K562 (cell line): ENCODE measurements at regions not wholly inside any gene's neighbourhood (a gene's known extent, or its start where the extent isn't known, plus 50 kb on each side); places are given as distances from the start of the nearest gene placed in this dataset.

ENCODE experiments used
- ATAC-seq: fragments of 200-7000 bp; cut with Tn5 transposase; 3 replicates; pipeline ENCODE4 v1.9.1; 2020; ENCODE audit warnings: moderate library complexity
- BruUV-seq: library from RNA; stranded (reverse); fragments of 400-500 nt; replicated peaks from 2 replicates; lab custom pipeline; 2021; lab: Mats Ljungman, UMichigan
- CTCF ChIA-PET: fragments of 300-600 bp; formaldehyde crosslinking; extraction: SDS; loops from one replicate; lab custom pipeline; 2021; ENCODE audit warnings: low intra/inter-chr PET ratio; lab: Yijun Ruan, JAX
- POLR2A ChIA-PET: fragments of 300-600, 350-650 bp; sonication (Branson Sonifier 250); formaldehyde crosslinking; extraction: SDS; loops from one replicate; lab custom pipeline; 2021; ENCODE audit warnings: antibody characterized with exemption, inconsistent platforms; lab: Yijun Ruan, JAX
- DNase-seq, 4 experiments: peaks; one replicate each; pipeline versions ENCODE4 v3.0.0 to v3.0.0-alpha.2; 2011 to 2018; ENCODE audit warnings: low spot score in 3 of 4, mixed read lengths in 3 of 4; ENCODE audit errors: extremely low read depth in 1 of 4
- FAIRE-seq: peaks from 2 replicates; lab custom pipeline; 2011; peaks lifted over from hg19 to GRCh38; lab: Jason Lieb, UNC
- H2AFZ ChIP-seq: 2 replicates; pipeline ENCODE4 v1.6.0; 2011; ENCODE audit warnings: low read depth, low read length, control low read depth, inconsistent platforms
- H3K27ac ChIP-seq: fragments of 200-600 bp; 3 replicates; pipeline ENCODE4 v1.8.0; 2011; ENCODE audit warnings: low read depth, mild to moderate bottlenecking, control low read depth, inconsistent platforms, low read length, moderate library complexity, mixed read lengths; ENCODE audit errors: extremely low read depth
- H3K27me3 ChIP-seq, 2 experiments: fragments of 300-600 bp in 1 of 2; 2 replicates in 1 of 2; 3 replicates in 1 of 2; pipeline versions ENCODE4 v1.6.0 to v1.8.0; 2011; ENCODE audit warnings: inconsistent platforms in 2 of 2, low read length in 2 of 2, mild to moderate bottlenecking in 1 of 2, mixed read lengths in 1 of 2, moderate library complexity in 1 of 2; ENCODE audit not compliant: control insufficient read depth in 2 of 2, insufficient read depth in 2 of 2
- H3K36me3 ChIP-seq: fragments of 300-600 bp; 3 replicates; pipeline ENCODE4 v1.8.0; 2011; ENCODE audit warnings: mild to moderate bottlenecking, low read length, inconsistent platforms; ENCODE audit not compliant: control insufficient read depth, insufficient read depth
- H3K4me1 ChIP-seq, 2 experiments: fragments of 200-600 bp in 1 of 2; replicated peaks in 1 of 2; 2 replicates in 1 of 2; 3 replicates in 1 of 2; pipeline versions ENCODE4 v1.5.1 to v1.8.0; 2011; ENCODE audit warnings: inconsistent platforms in 2 of 2, low read length in 2 of 2, mild to moderate bottlenecking in 1 of 2, mixed read lengths in 1 of 2, moderate library complexity in 1 of 2; ENCODE audit not compliant: control insufficient read depth in 2 of 2, insufficient read depth in 2 of 2
- H3K4me2 ChIP-seq: 2 replicates; pipeline ENCODE4 v1.6.1; 2011; ENCODE audit warnings: low read length, control low read depth, inconsistent platforms, mixed read lengths; ENCODE audit not compliant: insufficient read depth
- H3K4me3 ChIP-seq: fragments of 200-600 bp; sonication (generic), shearing (Covaris generic); 2 replicates; pipeline ENCODE4 v1.5.1; 2016; ENCODE audit warnings: control low read depth, inconsistent platforms
- H3K79me2 ChIP-seq: fragments of 200-600 bp; 3 replicates; pipeline ENCODE4 v1.8.0; 2011; ENCODE audit warnings: low read length, inconsistent platforms; ENCODE audit not compliant: control insufficient read depth, insufficient read depth
- H3K9ac ChIP-seq, 2 experiments: 2 replicates each; pipeline versions ENCODE4 v1.6.0 to v1.6.1; 2011; ENCODE audit warnings: low read depth in 2 of 2, low read length in 2 of 2, control low read depth in 1 of 2, inconsistent platforms in 1 of 2, mild to moderate bottlenecking in 1 of 2, mixed read lengths in 1 of 2; ENCODE audit not compliant: insufficient read depth in 1 of 2
- H3K9me1 ChIP-seq: one replicate; pipeline ENCODE4 v1.6.0; 2011; ENCODE audit warnings: inconsistent platforms, mild to moderate bottlenecking, low read length, moderate library complexity; ENCODE audit not compliant: control insufficient read depth, insufficient read depth
- H3K9me3 ChIP-seq: replicated peaks from 2 replicates; pipeline ENCODE4 v1.5.1; 2011; ENCODE audit warnings: low read depth, low read length, inconsistent platforms; ENCODE audit not compliant: control insufficient read depth, insufficient read depth
- H4K20me1 ChIP-seq: replicated peaks from 2 replicates; pipeline ENCODE4 v1.6.1; 2011; ENCODE audit warnings: low read length, inconsistent platforms, mixed read lengths; ENCODE audit not compliant: control insufficient read depth, insufficient read depth
- BRF2 ChIP-seq: IDR thresholded peaks from 3 replicates; pipeline ENCODE4 v1.6.1; 2011; ENCODE audit warnings: borderline replicate concordance, mild to moderate bottlenecking; ENCODE audit not compliant: insufficient read length, insufficient read depth
- GMEB1 ChIP-seq: fragments of 250-450 bp; sonication (Bioruptor Pico); IDR thresholded peaks from 2 replicates; pipeline ENCODE4 v1.4.0; 2020; ENCODE audit warnings: mild to moderate bottlenecking
- ID3 ChIP-seq, 2 experiments: fragments of 250-450 bp in 1 of 2; fragments of 450-650 bp in 1 of 2; sonication (Bioruptor Pico) in 1 of 2; IDR thresholded peaks; 2 replicates each; pipeline versions ENCODE4 v1.6.1 to v1.8.0; 2016 to 2021; ENCODE audit warnings: mild to moderate bottlenecking in 2 of 2, moderate library complexity in 2 of 2, missing compliant biosample characterization in 1 of 2, missing genetic modification characterization in 1 of 2
- IRF1 ChIP-seq: sonication (generic); formaldehyde crosslinking; IDR thresholded peaks from 2 replicates; pipeline ENCODE4 v1.8.0; 2022; ENCODE audit warnings: missing genetic modification reagents, mild to moderate bottlenecking, borderline replicate concordance
- MTF1 ChIP-seq: fragments of 250-450 bp; sonication (Bioruptor Pico); IDR thresholded peaks from 2 replicates; pipeline ENCODE4 v1.9.0; 2021; ENCODE audit warnings: moderate library complexity, mild to moderate bottlenecking, inconsistent platforms, borderline replicate concordance
- POLR2G ChIP-seq: fragments of 200-400 bp; formaldehyde crosslinking; IDR thresholded peaks from 2 replicates; pipeline ENCODE4 v1.6.1; 2017; ENCODE audit warnings: low read depth, mild to moderate bottlenecking, antibody characterized with exemption, low read length, moderate library complexity
- RBM14 ChIP-seq: fragments of 200-400 bp; formaldehyde crosslinking; IDR thresholded peaks from 2 replicates; pipeline ENCODE4 v1.6.1; 2018; ENCODE audit warnings: low read depth, mild to moderate bottlenecking, low read length, moderate library complexity, borderline replicate concordance; ENCODE audit not compliant: insufficient read depth
- TCF7L2 ChIP-seq: fragments of 150-350 bp; IDR thresholded peaks from 2 replicates; pipeline ENCODE4 v1.6.1; 2016; ENCODE audit warnings: low read depth, mild to moderate bottlenecking, low read length, moderate library complexity
- ZNF766 ChIP-seq: fragments of 200-800 bp; sonication (Bioruptor generic); conservative IDR thresholded peaks from 2 replicates; pipeline ENCODE4 v1.6.1; 2016; ENCODE audit warnings: missing genetic modification characterization, missing compliant biosample characterization
- WGBS: fragments of 100-300 bp; shearing (Covaris generic); methylation state at CpG from one replicate; pipeline ENCODE4 v1.1.6; 2016; ENCODE audit warnings: low coverage, mixed read lengths; ENCODE audit not compliant: insufficient coverage; ENCODE audit errors: missing lambda C conversion rate; 5-methylcytosine and 5-hydroxymethylcytosine counted together
- in situ Hi-C: fragments of 300-500 bp; cut with MboI; formaldehyde crosslinking; loops from 4 replicates; pipeline ENCODE4 v1.15.0; 2018; ENCODE audit warnings: inconsistent platforms, mixed read lengths
- intact Hi-C: fragments of 100-400 bp; cut with micrococcal nuclease; formaldehyde crosslinking; loops from 2 replicates; pipeline ENCODE4 v1.14.2; 2022

- TF ChIP-seq ID3 (CRISPR knock-in tag; IDR thresholded peaks at IDR 0.05) = no peak
- no peak for TF ChIP-seq ID3 (tag; IDR thresholded peaks at IDR 0.05)
- TF ChIP-seq MTF1 (CRISPR knock-in tag) = no peak
- TF ChIP-seq POLR2G = no peak
- TF ChIP-seq ZNF766 (CRISPR knock-in tag) = no peak
- no peak for TF ChIP-seq IRF1 (CRISPR knock-in tag)
These were observed 315.1 kb upstream of the MME start (continued) for GRCh38 chr3:154764856-154765640.

GRCh38 chr3:154762486-154762885, 317.6 kb upstream of the MME start:
- no peaks in the 10 kb centered on the region for H4K20me1 ChIP-seq
- H3K27ac ChIP-seq = no peak overlapping the region
- no peak overlapping the region for H3K4me3 ChIP-seq
- no peak overlapping the region for H3K9ac ChIP-seq
- CTCF ChIA-PET = no interaction called here
- no peak for ATAC-seq
- no peaks in the 10 kb centered on the region for H3K27me3 ChIP-seq
- no peaks in the 10 kb centered on the region for H3K9me3 ChIP-seq
- no peaks in the 10 kb centered on the region for H3K36me3 ChIP-seq
- H3K4me2 ChIP-seq = no peak overlapping the region
- intact Hi-C loops = no loop called here
- H3K79me2 ChIP-seq = no peaks in the 10 kb centered on the region
- in situ Hi-C loops = loop anchor here (10.0 kb wide), 1 partner anchor 552 kb away; no protein-coding TSS in a partner anchor
- H3K4me1 ChIP-seq = peaks cover 0 to 6% of the 10 kb centered on the region in 2 experiments; a peak in 2 of 5 replicates
- WGBS = 21% methylated on average over 1 of the region's 3 CpGs
- no TSS peak for BruUV-seq
- no peak for DNase-seq
- POLR2A ChIA-PET = no interaction called here
- FAIRE-seq = no peak
- H2AFZ ChIP-seq = no peak overlapping the region
- H3K9me1 ChIP-seq = no peaks in the 10 kb centered on the region
- no peak for TF ChIP-seq BRF2
- TF ChIP-seq GMEB1 = no peak
- no peak for TF ChIP-seq TCF7L2
- no peak for TF ChIP-seq RBM14
